ENCODE measurements at regions not wholly inside any gene's neighbourhood (a gene's known extent, or its start where the extent isn't known, plus 50 kb on each side); places are given as distances from the start of the nearest gene placed in this dataset.
"Not testable (repeated sequence)": the region's sequence is repeated elsewhere in the genome, so short reads cannot be mapped to it uniquely, and the experiment has no call there.

GRCh38 chr17:83189044-83190003 lies 109.9 kb downstream of the METRNL start:
- DNase-seq (no peak), ATAC-seq (ENCODE audit: low read depth in 2 of 2) (no peak)
- peaks cover 9% of the 10 kb centered on the region for H3K4me1 ChIP-seq (ENCODE audit: control insufficient read depth, insufficient read depth, low read length, poor library complexity, severe bottlenecking)
- Mint-ChIP-seq H3K4me3 (peak overlapping the region in 1 of 4 donors; percentile 21), H3K27me3 (peaks cover 9% of the 10 kb centered on the region), H3K4me1 (peaks cover 0 to 6% (median 3%) of the 10 kb centered on the region in 4 donors), H3K9me3 (peaks cover 0 to 4% (median 0%) of the 10 kb centered on the region in 7 donors), H3K36me3 (no peaks in the 10 kb centered on the region), H3K27ac (no peak overlapping the region)
- H3K27me3 ChIP-seq (ENCODE audit: control insufficient read depth, insufficient read depth, low read length) = no peaks in the 10 kb centered on the region
- H3K4me3 ChIP-seq (ENCODE audit: low read depth, low read length) = no peak overlapping the region
- no peak overlapping the region for H3K27ac ChIP-seq (ENCODE audit: insufficient read depth, low read length, poor library complexity, severe bottlenecking)
- no peaks in the 10 kb centered on the region for H3K9me3 ChIP-seq (ENCODE audit: control insufficient read depth in 2 of 2, low read length in 2 of 2)
- no peaks in the 10 kb centered on the region for H3K36me3 ChIP-seq (ENCODE audit: control insufficient read depth, insufficient read depth, low read length)

DNA sequence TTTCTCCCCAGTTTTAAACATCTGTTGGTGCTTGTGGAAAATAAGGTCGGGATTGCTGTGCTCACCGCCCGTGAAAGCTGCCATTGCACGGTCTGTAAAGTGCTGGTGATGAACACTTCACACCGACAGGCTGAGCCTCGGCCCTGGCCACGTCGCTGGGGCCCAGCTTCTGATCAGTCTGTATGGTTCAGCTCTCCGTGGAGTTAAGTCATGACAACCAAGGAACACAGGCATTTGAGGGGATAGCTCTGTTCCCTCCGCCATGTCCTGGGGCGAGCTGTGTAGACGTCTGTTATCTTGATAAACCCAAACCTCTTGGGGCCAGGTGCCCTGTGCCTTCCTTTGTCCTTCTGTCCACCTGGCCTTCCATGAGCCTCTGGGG lies 110.6 kb downstream of the METRNL start:
- H3K9me3 Mint-ChIP-seq = peaks cover 0 to 4% (median 0%) of the 10 kb centered on the region in 7 donors
- no peak overlapping the region for H3K27ac ChIP-seq (ENCODE audit: insufficient read depth, low read length, poor library complexity, severe bottlenecking)
- no peak overlapping the region for H3K4me3 Mint-ChIP-seq
- ATAC-seq (ENCODE audit: low read depth in 2 of 2) = no peak
- DNase-seq = no peak
- no peaks in the 10 kb centered on the region for H3K27me3 ChIP-seq (ENCODE audit: control insufficient read depth, insufficient read depth, low read length)
- H3K36me3 Mint-ChIP-seq = no peaks in the 10 kb centered on the region
- no peaks in the 10 kb centered on the region for H3K36me3 ChIP-seq (ENCODE audit: control insufficient read depth, insufficient read depth, low read length)
- peaks cover 4% of the 10 kb centered on the region for H3K27me3 Mint-ChIP-seq
- H3K27ac Mint-ChIP-seq = no peak overlapping the region
- H3K4me3 ChIP-seq (ENCODE audit: low read depth, low read length) = no peak overlapping the region
- H3K4me1 ChIP-seq (ENCODE audit: control insufficient read depth, insufficient read depth, low read length, poor library complexity, severe bottlenecking) = peaks cover 10% of the 10 kb centered on the region
- peaks cover 0 to 6% (median 3%) of the 10 kb centered on the region in 4 donors for H3K4me1 Mint-ChIP-seq
- no peaks in the 10 kb centered on the region for H3K9me3 ChIP-seq (ENCODE audit: control insufficient read depth in 2 of 2, low read length in 2 of 2)

- no peak for DNase-seq
- Histone ChIP-seq H3K27ac (ENCODE audit: insufficient read depth, low read length, poor library complexity, severe bottlenecking) (no peak overlapping the region), H3K4me1 (ENCODE audit: control insufficient read depth, insufficient read depth, low read length, poor library complexity, severe bottlenecking) (peaks cover 10% of the 10 kb centered on the region), H3K9me3 (ENCODE audit: control insufficient read depth in 2 of 2, low read length in 2 of 2) (no peaks in the 10 kb centered on the region), H3K27me3 (ENCODE audit: control insufficient read depth, insufficient read depth, low read length) (no peaks in the 10 kb centered on the region), H3K4me3 (ENCODE audit: low read depth, low read length) (no peak overlapping the region), H3K36me3 (ENCODE audit: control insufficient read depth, insufficient read depth, low read length) (no peaks in the 10 kb centered on the region)
- Mint-ChIP-seq H3K4me1 (peaks cover 0 to 6% (median 3%) of the 10 kb centered on the region in 4 donors), H3K9me3 (peaks cover 0 to 4% (median 0%) of the 10 kb centered on the region in 7 donors), H3K4me3 (no peak overlapping the region), H3K36me3 (no peaks in the 10 kb centered on the region), H3K27me3 (peaks cover 4% of the 10 kb centered on the region), H3K27ac (no peak overlapping the region)
- no peak for ATAC-seq (ENCODE audit: low read depth in 2 of 2)
Measured at GRCh38 chr17:83190601-83191387, 111.4 kb downstream of the METRNL start.

DNA sequence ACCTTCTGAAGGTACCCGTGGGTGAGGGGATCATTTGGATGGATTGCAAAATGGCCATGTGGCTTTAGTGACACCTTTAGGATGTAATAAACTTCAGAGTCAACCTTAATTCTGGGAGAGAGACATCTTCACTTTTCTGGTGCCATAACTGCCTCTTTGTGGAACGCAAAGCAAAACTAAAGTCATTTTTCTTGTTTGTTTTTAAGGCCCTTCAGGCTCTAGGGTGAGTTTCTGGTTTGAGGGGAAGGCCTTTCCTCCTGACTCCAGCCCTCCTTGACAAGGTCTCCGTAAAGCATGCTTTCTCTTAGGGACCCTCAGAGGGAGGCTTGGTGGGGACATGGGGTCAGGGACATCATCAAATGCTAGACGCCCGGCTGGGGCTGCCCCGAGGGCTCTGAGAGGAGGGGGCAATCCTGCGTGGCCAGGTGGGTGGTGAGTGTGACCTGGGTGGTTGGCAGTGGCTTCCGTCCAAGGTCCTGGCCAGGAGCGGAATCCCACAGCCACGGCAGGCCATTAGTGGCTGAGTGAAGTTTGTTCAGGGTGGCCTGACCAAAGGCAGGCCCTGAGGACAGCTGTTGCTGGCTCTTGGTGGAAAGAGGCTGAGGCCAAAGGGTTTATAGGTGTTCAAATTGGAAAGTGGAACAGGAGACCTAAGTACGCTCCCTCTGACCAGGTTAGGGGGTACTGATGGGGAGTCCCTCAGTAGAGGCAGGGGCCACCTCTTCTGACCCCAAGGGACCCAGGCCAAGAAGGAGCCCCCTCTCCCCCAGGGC lies 112.2 kb downstream of the METRNL start:
- no peak overlapping the region for H3K4me3 ChIP-seq (ENCODE audit: low read depth, low read length)
- peaks cover 0 to 3% (median 0%) of the 10 kb centered on the region in 7 donors for H3K9me3 Mint-ChIP-seq
- DNase-seq = no peak
- H3K4me3 Mint-ChIP-seq = no peak overlapping the region
- no peak for ATAC-seq (ENCODE audit: low read depth in 2 of 2)
- H3K27ac Mint-ChIP-seq = no peak overlapping the region
- H3K9me3 ChIP-seq (ENCODE audit: control insufficient read depth in 2 of 2, low read length in 2 of 2) = no peaks in the 10 kb centered on the region
- peaks cover 4% of the 10 kb centered on the region for H3K27me3 Mint-ChIP-seq
- peaks cover 0 to 6% (median 3%) of the 10 kb centered on the region in 4 donors for H3K4me1 Mint-ChIP-seq
- no peaks in the 10 kb centered on the region for H3K36me3 ChIP-seq (ENCODE audit: control insufficient read depth, insufficient read depth, low read length)
- H3K36me3 Mint-ChIP-seq = no peaks in the 10 kb centered on the region
- no peaks in the 10 kb centered on the region for H3K27me3 ChIP-seq (ENCODE audit: control insufficient read depth, insufficient read depth, low read length)
- H3K4me1 ChIP-seq (ENCODE audit: control insufficient read depth, insufficient read depth, low read length, poor library complexity, severe bottlenecking) = peaks cover 10% of the 10 kb centered on the region
- H3K27ac ChIP-seq (ENCODE audit: insufficient read depth, low read length, poor library complexity, severe bottlenecking) = no peak overlapping the region

DNA sequence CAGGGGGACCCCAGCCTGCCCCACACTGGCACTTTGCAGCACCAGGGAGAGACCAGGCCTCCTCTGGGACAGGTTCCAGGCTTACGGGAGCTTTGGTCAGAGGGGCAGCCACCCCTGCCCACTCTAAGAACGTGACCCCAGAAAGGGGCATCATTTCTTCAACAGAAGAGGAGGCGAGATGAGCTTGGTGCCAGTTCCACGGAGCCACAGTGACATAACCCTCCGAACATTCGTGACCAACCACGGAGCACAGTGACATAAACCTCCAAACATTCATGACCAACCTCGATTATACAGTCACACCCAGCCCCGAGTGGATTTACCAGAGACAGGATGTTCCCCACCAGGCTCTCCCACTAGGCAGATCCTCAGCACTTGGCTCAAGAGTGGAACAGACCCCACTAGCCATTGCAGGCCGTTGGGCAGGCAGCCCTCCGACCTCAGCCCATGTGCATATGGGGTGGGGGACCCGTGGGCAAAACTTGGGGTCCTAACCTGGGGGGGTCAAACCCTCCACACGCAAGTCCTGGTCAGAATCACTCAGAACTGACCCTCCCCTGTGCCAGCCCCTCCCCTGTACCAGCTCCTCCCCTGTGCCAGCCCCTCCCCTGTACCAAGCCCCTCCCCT lies 112.9 kb downstream of the METRNL start:
- Histone ChIP-seq H3K27me3 (ENCODE audit: control insufficient read depth, insufficient read depth, low read length) (no peaks in the 10 kb centered on the region), H3K9me3 (ENCODE audit: control insufficient read depth in 2 of 2, low read length in 2 of 2) (no peaks in the 10 kb centered on the region), H3K4me1 (ENCODE audit: control insufficient read depth, insufficient read depth, low read length, poor library complexity, severe bottlenecking) (peaks cover 10% of the 10 kb centered on the region), H3K36me3 (ENCODE audit: control insufficient read depth, insufficient read depth, low read length) (no peaks in the 10 kb centered on the region), H3K4me3 (ENCODE audit: low read depth, low read length) (no peak overlapping the region), H3K27ac (ENCODE audit: insufficient read depth, low read length, poor library complexity, severe bottlenecking) (no peak overlapping the region)
- Mint-ChIP-seq H3K9me3 (peaks cover 0 to 3% (median 0%) of the 10 kb centered on the region in 7 donors), H3K36me3 (no peaks in the 10 kb centered on the region), H3K4me3 (no peak overlapping the region), H3K27me3 (peaks cover 4% of the 10 kb centered on the region), H3K4me1 (peaks cover 0 to 6% (median 3%) of the 10 kb centered on the region in 4 donors), H3K27ac (no peak overlapping the region)
- DNase-seq (no peak), ATAC-seq (ENCODE audit: low read depth in 2 of 2) (no peak)

- not testable (repeated sequence) for H3K4me1 Mint-ChIP-seq; H3K36me3 Mint-ChIP-seq; DNase-seq; H3K27me3 ChIP-seq (ENCODE audit: control insufficient read depth, insufficient read depth, low read length); H3K9me3 Mint-ChIP-seq; H3K27ac ChIP-seq (ENCODE audit: insufficient read depth, low read length, poor library complexity, severe bottlenecking); H3K27ac Mint-ChIP-seq; H3K4me3 ChIP-seq (ENCODE audit: low read depth, low read length); H3K4me1 ChIP-seq (ENCODE audit: control insufficient read depth, insufficient read depth, low read length, poor library complexity, severe bottlenecking); H3K4me3 Mint-ChIP-seq; H3K27me3 Mint-ChIP-seq; ATAC-seq (ENCODE audit: low read depth in 2 of 2); H3K9me3 ChIP-seq (ENCODE audit: control insufficient read depth in 2 of 2, low read length in 2 of 2); H3K36me3 ChIP-seq (ENCODE audit: control insufficient read depth, insufficient read depth, low read length)
Measured at GRCh38 chr17:83192789-83193335, 113.5 kb downstream of the METRNL start.
